Right lobe of liver (tissue), 6 donors: ENCODE measurements at regions not wholly inside any gene's neighbourhood (a gene's known extent, or its start where the extent isn't known, plus 50 kb on each side); places are given as distances from the start of the nearest gene placed in this dataset.
"Not testable (repeated sequence)": the region's sequence is repeated elsewhere in the genome, so short reads cannot be mapped to it uniquely, and the experiment has no call there.

ENCODE experiments used
- ATAC-seq, 4 donors: fragments of 200-7000 bp; cut with Tn5 transposase; one replicate each; pipeline ENCODE4 v1.9.1; 2020; ENCODE audit warnings: mild to moderate bottlenecking in 4 of 4, moderate library complexity in 4 of 4
- DNase-seq, 3 donors: peaks; one replicate each; pipeline ENCODE4 v3.0.0-alpha.2; 2020
- H3K27ac ChIP-seq, 3 donors: fragments of 200-600 bp; one replicate each; pipeline ENCODE4 v1.8.0; 2022
- H3K27me3 ChIP-seq, 2 donors: fragments of 200-600 bp; one replicate each; pipeline ENCODE4 v1.8.0; 2022
- H3K36me3 ChIP-seq, 4 donors: fragments of 200-600 bp; sonication (generic) in 1 of 4; one replicate each; pipeline versions ENCODE4 v1.5.1 to v1.8.0; 2017 to 2022; ENCODE audit warnings: control low read depth in 1 of 4
- H3K4me1 ChIP-seq, 4 donors: fragments of 200-600 bp; sonication (generic) in 1 of 4; one replicate each; pipeline versions ENCODE4 v1.5.1 to v1.8.0; 2017 to 2022; ENCODE audit warnings: control low read depth in 1 of 4
- H3K4me3 ChIP-seq, 3 donors: fragments of 200-600 bp; one replicate each; pipeline ENCODE4 v1.8.0; 2022
- H3K9me3 ChIP-seq, 4 donors: fragments of 200-600 bp; sonication (generic) in 1 of 4; one replicate each; pipeline versions ENCODE4 v1.5.1 to v1.8.0; 2017 to 2022; ENCODE audit warnings: control low read depth in 1 of 4
- POLR2A ChIP-seq: fragments of 450-650 bp; IDR thresholded peaks from one replicate; pipeline ENCODE4 v1.6.1; 2017; ENCODE audit warnings: antibody characterized with exemption, mild to moderate bottlenecking
- WGBS: methylation state at CpG from one replicate; pipeline ENCODE4 v1.1.6; 2018; ENCODE audit warnings: low coverage, low lambda C conversion rate; ENCODE audit not compliant: insufficient coverage; ENCODE audit errors: missing lambda C conversion rate; 5-methylcytosine and 5-hydroxymethylcytosine counted together
- intact Hi-C, 2 donors: fragments of 100-400 bp; cut with DNase I; formaldehyde crosslinking; loops; one replicate each; pipeline versions ENCODE4 v1.11.2 to v1.14.1; 2022
- TF ChIP-seq, protein P1 (sequence below), 4 donors: fragments of 200-600 bp in 3 of 4; fragments of 450-650 bp in 1 of 4; IDR thresholded peaks; one replicate each; pipeline versions ENCODE4 v1.5.1 to v1.8.0; 2016 to 2022; ENCODE audit warnings: antibody characterized with exemption in 4 of 4, mild to moderate bottlenecking in 2 of 4
- donor health status: DM: no; HTN: yes; CAD: no.
- donor health status: DM: no; HTN: no; CAD: no.
- donor health status: DM: no; HTN: no; CAD: no.
- donor health status: DM: no; HTN: yes; CAD: no.
- donor health status: DM: no; HTN: yes; CAD: no.

- WGBS, result 27% methylated on average over 4 of the region's 4 CpGs
- DNase-seq, result peak in 1 of 3 donors; percentile 72
- no peak overlapping the region for H3K4me3 ChIP-seq
- no peaks in the 10 kb centered on the region for H3K27me3 ChIP-seq
- no peaks in the 10 kb centered on the region for H3K36me3 ChIP-seq
- ATAC-seq, result peak; percentile 84 to 97 (median 90)
- H3K4me1 ChIP-seq, result peaks cover 0 to 30% (median 12%) of the 10 kb centered on the region in 4 donors
- TF ChIP-seq POLR2A, result no peak
- TF ChIP-seq, protein P1, sequence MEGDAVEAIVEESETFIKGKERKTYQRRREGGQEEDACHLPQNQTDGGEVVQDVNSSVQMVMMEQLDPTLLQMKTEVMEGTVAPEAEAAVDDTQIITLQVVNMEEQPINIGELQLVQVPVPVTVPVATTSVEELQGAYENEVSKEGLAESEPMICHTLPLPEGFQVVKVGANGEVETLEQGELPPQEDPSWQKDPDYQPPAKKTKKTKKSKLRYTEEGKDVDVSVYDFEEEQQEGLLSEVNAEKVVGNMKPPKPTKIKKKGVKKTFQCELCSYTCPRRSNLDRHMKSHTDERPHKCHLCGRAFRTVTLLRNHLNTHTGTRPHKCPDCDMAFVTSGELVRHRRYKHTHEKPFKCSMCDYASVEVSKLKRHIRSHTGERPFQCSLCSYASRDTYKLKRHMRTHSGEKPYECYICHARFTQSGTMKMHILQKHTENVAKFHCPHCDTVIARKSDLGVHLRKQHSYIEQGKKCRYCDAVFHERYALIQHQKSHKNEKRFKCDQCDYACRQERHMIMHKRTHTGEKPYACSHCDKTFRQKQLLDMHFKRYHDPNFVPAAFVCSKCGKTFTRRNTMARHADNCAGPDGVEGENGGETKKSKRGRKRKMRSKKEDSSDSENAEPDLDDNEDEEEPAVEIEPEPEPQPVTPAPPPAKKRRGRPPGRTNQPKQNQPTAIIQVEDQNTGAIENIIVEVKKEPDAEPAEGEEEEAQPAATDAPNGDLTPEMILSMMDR (IDR thresholded peaks at IDR 0.05), result no peak
- peak overlapping the region in 1 of 3 donors; percentile 54 for H3K27ac ChIP-seq
- no peaks in the 10 kb centered on the region for H3K9me3 ChIP-seq
- intact Hi-C loops, result no loop called here
Measured at GRCh38 chr9:82423700-82424099, 435.1 kb downstream of the SPATA31D1 start.

- no peak for TF ChIP-seq POLR2A
- TF ChIP-seq, protein P1 (IDR thresholded peaks at IDR 0.05), result no peak
- Histone ChIP-seq H3K4me1 (peaks cover 0 to 30% (median 12%) of the 10 kb centered on the region in 4 donors), H3K27me3 (no peaks in the 10 kb centered on the region), H3K27ac (peak overlapping the region in 1 of 3 donors; percentile 11), H3K9me3 (no peaks in the 10 kb centered on the region), H3K4me3 (no peak overlapping the region), H3K36me3 (no peaks in the 10 kb centered on the region)
- ATAC-seq (no peak), DNase-seq (no peak)
- intact Hi-C loops, result no loop called here
Measured at GRCh38 chr9:82424599-82425120, 436.1 kb downstream of the SPATA31D1 start.

DNA sequence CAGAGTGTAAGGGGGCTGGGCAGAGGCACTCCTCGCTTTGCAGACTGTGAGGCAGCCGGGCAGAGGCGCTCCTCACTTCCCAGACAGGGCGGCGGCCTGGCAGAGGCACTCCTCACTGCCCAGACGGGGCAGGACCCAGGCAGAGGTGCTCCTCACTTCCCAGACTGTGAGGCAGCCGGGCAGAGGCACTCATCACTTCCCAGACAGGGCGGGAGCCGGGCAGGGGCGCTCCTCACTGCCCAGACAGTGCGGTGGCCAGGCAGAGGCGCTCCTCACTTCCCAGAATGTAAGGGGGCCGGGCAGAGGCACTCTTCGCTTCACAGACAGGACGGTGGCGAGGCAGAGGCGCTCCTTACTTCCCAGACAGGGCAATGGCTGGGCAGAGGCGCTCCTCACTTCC lies 442.5 kb downstream of the SPATA31D1 start:
- Histone ChIP-seq H3K9me3 (no peaks in the 10 kb centered on the region), H3K4me1 (no peaks in the 10 kb centered on the region), H3K27ac (no peak overlapping the region), H3K36me3 (no peaks in the 10 kb centered on the region), H3K27me3 (no peaks in the 10 kb centered on the region), H3K4me3 (no peak overlapping the region)
- TF ChIP-seq POLR2A, result no peak
- TF ChIP-seq, protein P1 (IDR thresholded peaks at IDR 0.05), result no peak
- DNase-seq (no peak), ATAC-seq (no peak)
- WGBS, result no CpG with 5 or more reads among the region's 18 CpGs
- intact Hi-C loops, result no loop called here

DNA sequence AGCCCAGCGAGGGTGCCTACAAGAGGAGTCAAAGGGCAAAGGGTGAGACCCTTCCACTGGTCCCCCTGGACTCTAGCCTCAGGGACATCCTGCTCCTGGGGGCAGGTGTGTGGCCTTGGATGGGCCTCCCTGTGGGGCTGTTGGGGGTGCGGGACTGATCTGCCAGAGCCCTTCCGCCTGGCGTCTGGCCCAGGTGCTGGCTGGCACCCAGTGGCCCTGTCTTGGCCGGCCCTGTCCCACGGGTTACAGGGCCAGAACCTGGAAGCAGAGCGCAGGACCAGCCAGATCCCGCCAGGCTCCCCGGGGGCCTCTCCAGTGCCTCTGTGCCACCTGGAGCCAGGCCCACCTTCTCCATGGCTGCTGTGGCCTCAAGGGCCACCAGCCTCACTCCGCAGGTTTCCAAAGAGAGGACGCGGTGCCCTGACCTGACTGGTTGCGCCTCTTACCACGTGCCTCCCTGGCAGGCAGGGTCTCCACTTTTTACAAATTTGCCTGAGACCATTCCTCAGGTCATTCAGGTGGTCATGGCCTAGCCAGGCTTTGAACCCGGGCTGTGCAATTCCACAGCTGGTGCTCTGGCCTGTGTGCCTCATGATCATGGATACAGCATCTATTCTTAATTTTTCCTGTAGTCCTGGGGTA lies 444.8 kb downstream of the SPATA31D1 start:
- 80% methylated on average over 1 of the region's 15 CpGs for whole genome bisulfite sequencing
- H3K36me3 ChIP-seq, ATAC-seq, H3K4me3 ChIP-seq, intact Hi-C loops, DNase-seq, H3K27ac ChIP-seq, H3K9me3 ChIP-seq, H3K27me3 ChIP-seq, H3K4me1 ChIP-seq: not testable (repeated sequence)

- no peak for DNase-seq
- Histone ChIP-seq H3K36me3 (no peaks in the 10 kb centered on the region), H3K9me3 (peaks cover 0 to 3% (median 0%) of the 10 kb centered on the region in 4 donors), H3K27ac (no peak overlapping the region), H3K4me3 (no peak overlapping the region), H3K27me3 (no peaks in the 10 kb centered on the region), H3K4me1 (no peaks in the 10 kb centered on the region)
- 94% methylated on average over 2 of the region's 2 CpGs for WGBS
- intact Hi-C loops, result no loop called here
- no peak for TF ChIP-seq POLR2A
- TF ChIP-seq, protein P1 (IDR thresholded peaks at IDR 0.05), result no peak
- ATAC-seq, result no peak
Measured at GRCh38 chr9:82436475-82436874, 447.9 kb downstream of the SPATA31D1 start.

GRCh38 chr9:82437183-82437582 lies 448.6 kb downstream of the SPATA31D1 start:
- H3K27ac ChIP-seq, DNase-seq, H3K4me3 ChIP-seq, ATAC-seq, H3K9me3 ChIP-seq, H3K4me1 ChIP-seq, intact Hi-C loops, H3K27me3 ChIP-seq, H3K36me3 ChIP-seq: not testable (repeated sequence)
- 77% methylated on average over 3 of the region's 3 CpGs for WGBS
